HG02678 (cell line): ENCODE measurements at regions not wholly inside any gene's neighbourhood (a gene's known extent, or its start where the extent isn't known, plus 50 kb on each side); places are given as distances from the start of the nearest gene placed in this dataset.
"Not testable (repeated sequence)": the region's sequence is repeated elsewhere in the genome, so short reads cannot be mapped to it uniquely, and the experiment has no call there.

Experiments
- ATAC-seq: cut with Tn5 transposase; IDR thresholded peaks from one replicate; pipeline ENCODE4 v1.9.1; 2021; ENCODE audit warnings: mild to moderate bottlenecking, moderate library complexity; ENCODE audit not compliant: unreplicated experiment

- no peak for ATAC-seq
These were observed 1191.0 kb upstream of the ALCAM start for GRCh38 chr3:104175696-104176095.

- ATAC-seq, result no peak
These were observed 1190.0 kb upstream of the ALCAM start for GRCh38 chr3:104176706-104177105.

DNA sequence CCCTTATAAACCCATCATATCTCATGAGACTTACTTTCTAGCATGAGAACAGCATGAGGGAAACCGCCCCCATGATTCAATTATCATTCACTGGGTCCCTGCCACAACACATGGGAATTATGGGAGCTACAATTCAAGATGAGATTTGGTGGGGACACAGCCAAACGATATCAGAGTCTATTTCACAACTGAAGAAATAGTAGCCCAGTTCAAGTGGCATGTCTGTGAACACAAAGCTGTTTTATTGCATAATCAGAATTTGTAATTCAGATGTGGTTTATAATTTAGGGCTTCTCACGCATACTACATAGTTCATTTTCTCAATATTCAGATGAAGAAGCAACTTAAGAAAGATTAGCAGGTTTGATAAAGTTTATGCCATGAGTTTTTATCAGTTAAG lies 1188.0 kb upstream of the ALCAM start:
- no peak for ATAC-seq

- no peak for ATAC-seq
These were observed 1185.8 kb upstream of the ALCAM start for GRCh38 chr3:104180906-104181305.

DNA sequence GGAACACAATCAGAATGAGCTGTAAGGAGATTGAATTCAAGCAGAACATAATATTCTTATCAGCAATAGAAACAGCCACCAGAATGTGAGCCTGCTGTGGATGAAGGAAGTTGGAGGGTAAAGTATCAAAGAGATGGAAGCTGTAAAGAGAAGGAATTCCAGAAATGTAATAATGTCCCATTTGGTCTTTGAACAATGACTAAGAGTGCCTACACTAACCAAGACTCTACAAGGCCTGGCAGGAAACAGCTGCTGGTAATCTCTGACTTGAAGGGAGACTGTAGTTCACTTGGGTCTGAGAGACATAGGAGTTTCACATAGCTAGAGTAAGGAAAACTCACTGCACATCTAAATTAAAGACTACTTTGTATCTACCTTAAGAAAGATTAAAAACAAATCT lies 1176.0 kb upstream of the ALCAM start:
- ATAC-seq, result no peak

- ATAC-seq, result no peak
These were observed 1168.6 kb upstream of the ALCAM start for GRCh38 chr3:104198131-104198530.

DNA sequence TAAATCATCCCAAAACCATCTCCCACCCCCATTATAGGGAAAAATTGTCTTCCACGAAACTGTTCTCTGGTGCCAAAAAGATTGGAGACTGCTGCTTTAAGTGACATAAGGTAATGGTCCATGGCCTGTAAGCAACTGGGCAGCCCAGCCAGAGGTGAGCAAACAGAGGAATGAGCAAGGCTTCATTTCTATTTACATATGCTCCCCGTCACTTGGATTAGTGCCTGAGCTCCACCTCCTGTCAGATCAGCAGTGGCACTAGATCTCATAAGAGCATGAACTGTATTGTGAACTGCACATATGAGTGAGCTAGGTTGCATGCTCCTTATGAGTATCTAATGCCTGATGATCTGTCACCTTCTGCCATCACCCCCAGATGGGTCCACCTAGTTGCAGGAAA lies 1159.8 kb upstream of the ALCAM start:
- no peak for ATAC-seq

DNA sequence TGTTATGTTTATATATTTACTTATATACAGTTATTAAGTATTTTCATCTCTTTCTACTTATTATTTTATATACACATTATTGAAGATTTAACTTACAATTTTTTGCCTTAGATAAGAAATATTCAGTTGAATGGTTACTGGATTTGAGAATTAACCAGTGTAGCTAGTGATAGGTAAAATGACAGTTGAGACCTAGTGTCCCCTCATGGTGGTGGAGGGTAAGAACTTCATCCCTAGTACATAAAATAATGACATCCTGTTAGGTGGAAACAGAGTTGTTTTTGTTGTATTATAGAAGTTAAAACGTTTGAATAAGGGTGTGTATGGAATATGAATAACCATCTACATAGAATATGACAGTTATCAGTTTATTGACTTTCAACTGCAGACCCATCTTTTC lies 1152.4 kb upstream of the ALCAM start:
- ATAC-seq, result no peak

DNA sequence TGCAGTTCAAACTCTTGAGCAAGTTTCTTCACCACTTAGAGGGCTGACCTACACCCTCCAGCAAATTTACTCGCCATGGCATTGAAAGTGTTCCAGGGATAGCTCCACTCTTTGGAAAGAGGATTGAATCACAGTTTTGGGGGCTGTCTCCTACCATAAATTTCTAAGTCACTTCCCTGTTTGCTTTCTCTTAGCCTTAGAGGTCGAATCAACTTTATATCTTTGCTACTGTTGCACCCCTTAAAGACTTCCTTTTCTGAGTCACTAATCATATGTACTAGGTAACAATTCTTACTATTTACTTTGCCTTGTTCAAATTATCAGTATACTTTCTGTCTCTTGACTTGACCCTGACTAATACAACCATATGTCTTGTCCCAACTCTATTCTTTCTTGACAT lies 1151.8 kb upstream of the ALCAM start:
- no peak for ATAC-seq

DNA sequence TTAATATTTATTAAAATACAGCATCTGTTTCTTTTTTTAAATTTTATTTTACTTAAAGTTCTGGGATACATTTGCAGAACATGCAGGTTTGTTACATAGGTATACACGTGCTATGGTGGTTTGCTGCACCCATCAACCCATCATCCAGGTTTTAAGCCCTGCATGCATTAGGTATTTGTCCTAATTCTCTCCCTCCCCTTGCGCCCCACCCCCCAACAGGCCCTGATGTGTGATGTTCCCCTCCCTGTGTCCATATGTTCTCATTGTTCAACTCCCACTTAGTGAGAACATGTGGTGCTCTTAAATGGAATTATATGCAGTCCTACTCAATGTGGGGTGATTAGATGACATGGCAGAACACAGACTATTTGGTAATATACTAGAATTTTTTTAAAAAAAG lies 1147.7 kb upstream of the ALCAM start:
- not testable (repeated sequence) for ATAC-seq

DNA sequence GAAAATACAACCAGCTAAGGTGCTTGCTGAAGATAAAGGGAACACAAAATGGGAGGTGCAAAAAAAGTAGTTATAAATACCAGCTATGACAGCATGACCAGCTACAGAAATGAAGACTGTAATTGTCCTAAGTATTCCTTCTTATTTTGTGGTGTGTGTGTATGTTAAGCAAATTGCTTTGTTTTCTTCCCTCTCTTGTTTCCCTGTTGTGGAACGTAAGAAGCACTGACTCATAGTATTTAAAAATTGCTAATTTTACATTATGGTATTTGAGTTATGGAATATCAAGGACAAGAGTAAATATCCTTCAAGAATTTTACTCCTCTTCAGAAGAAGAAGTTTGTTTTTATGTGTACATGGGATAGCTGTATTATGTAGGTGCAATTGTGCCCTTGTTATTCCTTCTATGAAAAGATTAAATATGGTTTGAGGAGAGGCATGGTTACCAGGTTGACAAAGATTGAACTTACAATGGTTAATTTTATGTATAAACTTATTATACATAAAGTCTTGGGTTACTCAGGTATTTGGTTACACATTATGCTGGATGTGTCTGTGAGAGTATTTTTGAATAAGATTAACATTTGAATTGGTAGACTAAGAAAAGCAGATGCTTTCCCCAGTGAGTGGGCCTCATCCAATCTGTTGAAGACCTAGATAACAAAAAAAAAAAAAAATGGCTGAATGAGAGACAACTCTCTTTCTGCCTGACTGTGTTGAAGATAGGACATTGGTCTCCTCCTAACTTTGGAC lies 1132.1 kb upstream of the ALCAM start:
- no peak for ATAC-seq

DNA sequence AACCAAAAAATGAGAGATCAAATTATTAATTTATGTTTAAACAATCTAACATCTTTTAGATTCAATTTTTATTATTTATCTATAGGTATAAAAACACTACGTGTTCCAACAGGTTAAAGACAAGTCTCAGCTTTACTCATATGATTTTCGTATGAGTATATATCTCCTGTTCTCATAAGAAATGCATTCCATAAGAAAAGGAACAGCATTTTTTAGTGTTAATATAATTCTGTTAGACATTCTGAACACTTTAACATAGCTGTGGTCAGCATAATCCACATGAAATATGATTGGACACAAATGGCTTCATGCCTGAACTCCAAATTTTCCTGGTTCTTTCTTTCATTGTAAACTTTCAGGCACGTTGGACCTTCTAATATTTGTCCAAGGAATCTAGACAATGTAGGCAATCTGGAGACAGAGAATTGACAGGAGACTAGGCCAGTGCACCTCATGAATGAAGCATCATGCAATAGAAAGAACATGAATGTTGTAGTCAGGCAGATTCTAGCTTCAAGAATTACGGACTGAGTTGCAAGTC lies 1122.0 kb upstream of the ALCAM start:
- ATAC-seq, result no peak

GRCh38 chr3:104245261-104245660 lies 1121.4 kb upstream of the ALCAM start:
- no peak for ATAC-seq

DNA sequence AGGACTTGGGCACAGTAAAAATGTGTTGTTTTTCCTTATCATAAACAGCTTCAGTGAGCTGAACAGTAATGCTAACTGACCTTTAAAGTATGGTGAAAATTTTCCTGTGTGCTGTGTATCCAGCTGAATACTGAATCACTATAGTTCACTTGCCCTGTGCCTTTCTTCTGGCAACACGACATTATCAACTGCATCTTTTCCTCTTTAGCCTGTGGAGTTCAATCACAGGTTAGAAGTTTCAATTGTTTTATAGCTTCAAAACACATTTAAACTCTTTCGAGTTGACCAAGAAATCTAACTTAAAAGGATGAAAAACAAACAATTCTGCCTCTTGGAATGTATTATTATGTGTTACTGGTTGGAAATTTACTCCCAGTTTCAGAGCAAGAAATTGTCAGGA lies 1120.7 kb upstream of the ALCAM start:
- ATAC-seq, result no peak

- ATAC-seq, result no peak
These were observed 1109.2 kb upstream of the ALCAM start for GRCh38 chr3:104257486-104257885.

- no peak for ATAC-seq
These were observed 1103.2 kb upstream of the ALCAM start for GRCh38 chr3:104263477-104263876.

DNA sequence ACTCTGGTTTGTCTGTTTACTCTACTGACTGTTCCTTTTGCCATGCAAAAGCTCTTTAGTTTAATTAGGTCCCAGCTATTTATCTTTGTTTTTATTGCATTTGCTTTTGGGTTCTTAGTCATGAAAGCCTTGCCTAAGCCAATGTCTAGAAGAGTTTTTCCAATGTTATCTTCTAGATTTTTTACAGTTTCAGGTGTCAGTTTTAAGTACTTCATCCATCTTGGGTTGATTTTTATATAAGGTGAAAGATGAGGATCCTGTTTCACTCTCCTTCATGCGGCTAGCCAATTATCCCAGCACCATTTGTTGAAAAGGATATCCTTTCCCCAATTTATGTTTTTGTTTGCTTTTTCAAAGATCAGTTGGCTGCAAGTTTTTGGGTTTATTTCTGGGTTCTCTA lies 1100.5 kb upstream of the ALCAM start:
- ATAC-seq, result not testable (repeated sequence)

- ATAC-seq, result no peak
These were observed 1096.9 kb upstream of the ALCAM start for GRCh38 chr3:104269771-104270170.

DNA sequence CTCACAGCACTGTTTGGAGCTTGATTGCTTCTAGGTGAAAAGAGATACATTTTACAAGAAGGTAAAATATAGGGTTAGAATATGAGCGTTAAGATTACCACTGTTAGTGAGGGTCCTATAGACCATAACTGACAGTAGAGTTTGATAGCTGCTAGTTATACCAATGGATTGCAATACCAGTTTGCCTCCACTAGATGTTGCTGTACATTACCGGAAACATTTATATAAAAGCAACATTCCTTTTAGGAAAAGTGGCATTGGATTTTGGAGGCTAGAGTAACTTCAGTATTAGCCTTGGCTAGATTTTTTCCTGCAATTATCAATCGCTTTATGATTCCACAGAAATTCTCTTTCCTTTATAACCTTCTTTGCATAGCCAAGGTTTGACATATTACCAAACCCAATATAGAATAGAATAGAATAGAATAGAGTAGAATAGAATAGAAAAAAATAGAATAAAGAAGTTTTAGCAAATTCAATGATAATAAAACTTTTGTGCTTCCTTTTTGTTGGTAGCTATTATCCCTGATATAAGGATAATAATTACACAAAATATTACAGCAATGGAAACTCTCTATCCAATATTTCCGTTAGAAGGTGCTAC lies 1093.6 kb upstream of the ALCAM start:
- ATAC-seq, result peak; percentile 66

DNA sequence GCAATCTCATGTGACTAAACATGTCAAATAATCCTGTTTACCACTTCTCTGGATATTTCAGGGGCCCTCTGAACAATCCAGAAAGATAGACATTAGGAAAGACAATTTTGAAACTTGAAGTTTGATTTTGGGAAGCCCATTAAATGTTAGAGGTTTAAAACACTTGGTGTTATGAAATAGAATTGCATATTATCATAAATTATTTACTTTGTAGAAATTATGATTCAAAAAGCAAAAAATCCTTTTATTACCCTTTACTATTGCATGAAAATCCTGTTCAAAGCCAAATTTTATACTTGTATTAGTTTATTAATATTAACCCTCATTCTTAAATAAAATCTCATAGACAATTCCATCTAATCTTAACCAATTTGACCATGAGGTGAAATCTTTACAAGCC lies 1091.5 kb upstream of the ALCAM start:
- ATAC-seq, result no peak

DNA sequence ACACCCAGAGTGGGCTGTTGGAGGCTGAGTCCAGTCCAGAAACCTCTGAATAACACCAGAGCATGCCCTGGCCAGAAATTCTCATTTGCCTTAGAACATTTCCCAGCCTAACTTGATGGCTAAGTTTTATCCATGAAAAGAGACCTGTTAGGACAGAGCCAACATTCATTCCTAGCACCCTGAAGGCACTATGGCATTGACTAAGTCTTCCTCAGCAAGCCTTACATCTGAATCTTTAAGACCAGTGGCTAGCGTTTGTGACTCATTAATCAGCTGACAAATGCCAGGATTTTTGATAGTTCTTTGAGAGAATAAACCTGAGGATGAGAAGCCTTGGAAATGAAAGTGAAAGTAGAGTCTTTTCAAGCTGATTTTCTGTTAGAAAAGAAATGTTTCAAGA lies 1087.1 kb upstream of the ALCAM start:
- ATAC-seq, result no peak

GRCh38 chr3:104281713-104282112 lies 1085.0 kb upstream of the ALCAM start:
- no peak for ATAC-seq

- ATAC-seq, result no peak
These were observed 1080.1 kb upstream of the ALCAM start for GRCh38 chr3:104286645-104287044.
